ENCODE measurements at regions not wholly inside any gene's neighbourhood (a gene's known extent, or its start where the extent isn't known, plus 50 kb on each side); places are given as distances from the start of the nearest gene placed in this dataset.

- no peak for DNase-seq (ENCODE audit: low spot score in 2 of 2)
- TF ChIP-seq, protein P1, sequence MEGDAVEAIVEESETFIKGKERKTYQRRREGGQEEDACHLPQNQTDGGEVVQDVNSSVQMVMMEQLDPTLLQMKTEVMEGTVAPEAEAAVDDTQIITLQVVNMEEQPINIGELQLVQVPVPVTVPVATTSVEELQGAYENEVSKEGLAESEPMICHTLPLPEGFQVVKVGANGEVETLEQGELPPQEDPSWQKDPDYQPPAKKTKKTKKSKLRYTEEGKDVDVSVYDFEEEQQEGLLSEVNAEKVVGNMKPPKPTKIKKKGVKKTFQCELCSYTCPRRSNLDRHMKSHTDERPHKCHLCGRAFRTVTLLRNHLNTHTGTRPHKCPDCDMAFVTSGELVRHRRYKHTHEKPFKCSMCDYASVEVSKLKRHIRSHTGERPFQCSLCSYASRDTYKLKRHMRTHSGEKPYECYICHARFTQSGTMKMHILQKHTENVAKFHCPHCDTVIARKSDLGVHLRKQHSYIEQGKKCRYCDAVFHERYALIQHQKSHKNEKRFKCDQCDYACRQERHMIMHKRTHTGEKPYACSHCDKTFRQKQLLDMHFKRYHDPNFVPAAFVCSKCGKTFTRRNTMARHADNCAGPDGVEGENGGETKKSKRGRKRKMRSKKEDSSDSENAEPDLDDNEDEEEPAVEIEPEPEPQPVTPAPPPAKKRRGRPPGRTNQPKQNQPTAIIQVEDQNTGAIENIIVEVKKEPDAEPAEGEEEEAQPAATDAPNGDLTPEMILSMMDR (IDR thresholded peaks at IDR 0.05): no peak
- intact Hi-C loops (cut with DNase I): no loop called here
These were observed 1335.3 kb downstream of the EFNB2 start for GRCh38 chr13:105200181-105200580.

DNA sequence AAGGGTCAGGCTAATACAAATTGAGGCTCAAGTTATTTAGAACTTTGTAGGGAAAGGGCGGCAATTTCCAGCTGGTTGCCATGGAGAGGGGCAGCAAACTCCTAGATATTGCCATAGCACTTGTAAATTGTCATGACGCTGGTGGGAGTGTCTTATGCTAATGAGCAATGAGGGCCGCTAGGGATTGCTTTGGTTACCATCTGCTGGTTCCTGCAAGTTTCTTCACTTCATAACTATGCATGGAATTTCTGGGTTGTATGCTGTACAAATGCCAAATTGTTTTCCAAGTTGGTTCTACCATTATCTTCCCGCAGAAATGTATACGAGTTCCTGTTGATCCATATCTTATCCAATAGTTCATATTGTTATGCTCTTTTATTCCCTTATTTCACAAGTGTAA is 1339.4 kb downstream of the EFNB2 start:
- Histone ChIP-seq H3K27me3 (no peaks in the 10 kb centered on the region), H3K4me3 (no peak overlapping the region), H3K27ac (no peak overlapping the region), H3K9me3 (no peaks in the 10 kb centered on the region), H3K36me3 (no peaks in the 10 kb centered on the region), H3K4me1 (no peaks in the 10 kb centered on the region)
- TF ChIP-seq, protein P1 (IDR thresholded peaks at IDR 0.05): no peak
- no peak for DNase-seq (ENCODE audit: low spot score in 2 of 2)
- intact Hi-C loops (cut with DNase I): no loop called here

More at GRCh38 chr13:105200181-105200580, 1335.3 kb downstream of the EFNB2 start:
- Histone ChIP-seq H3K27ac (no peak overlapping the region), H3K4me3 (no peak overlapping the region), H3K4me1 (no peaks in the 10 kb centered on the region), H3K36me3 (no peaks in the 10 kb centered on the region), H3K27me3 (no peaks in the 10 kb centered on the region), H3K9me3 (no peaks in the 10 kb centered on the region)

DNA sequence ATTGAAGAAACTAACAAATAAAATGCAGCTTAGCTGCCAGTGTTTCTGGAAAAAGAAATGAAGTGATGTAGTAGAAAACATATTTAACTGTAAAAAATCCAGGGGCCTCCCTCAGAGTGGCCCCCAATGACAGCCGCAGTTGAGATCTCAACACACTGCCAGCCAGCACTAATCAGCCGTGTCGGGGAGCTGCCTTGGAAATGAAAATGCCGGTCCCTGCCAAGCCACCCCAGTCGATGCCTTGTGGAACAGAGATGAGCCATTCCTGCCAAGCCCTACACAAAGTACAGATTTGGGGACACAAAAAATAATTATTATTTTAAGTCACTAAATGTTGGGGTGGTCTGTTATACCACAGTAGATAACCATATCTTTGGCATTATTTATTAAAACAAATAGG is 1342.4 kb downstream of the EFNB2 start:
- TF ChIP-seq, protein P1 (IDR thresholded peaks at IDR 0.05): no peak
- no peaks in the 10 kb centered on the region for H3K4me1 ChIP-seq
- H3K36me3 ChIP-seq: no peaks in the 10 kb centered on the region
- no peak overlapping the region for H3K4me3 ChIP-seq
- DNase-seq (ENCODE audit: low spot score in 2 of 2): no peak
- intact Hi-C loops (cut with DNase I): no loop called here
- no peaks in the 10 kb centered on the region for H3K27me3 ChIP-seq
- H3K27ac ChIP-seq: no peak overlapping the region
- H3K9me3 ChIP-seq: no peaks in the 10 kb centered on the region

- TF ChIP-seq, protein P1 (IDR thresholded peaks at IDR 0.05): no peak
These were observed 1351.3 kb downstream of the EFNB2 start for GRCh38 chr13:105184201-105184600.

GRCh38 chr13:105177265-105177900 is 1358.1 kb downstream of the EFNB2 start:
- H3K9me3 ChIP-seq: no peaks in the 10 kb centered on the region
- no peak overlapping the region for H3K27ac ChIP-seq
- intact Hi-C loops (cut with DNase I): no loop called here
- no peak for DNase-seq (ENCODE audit: low spot score in 2 of 2)
- TF ChIP-seq, protein P1 (IDR thresholded peaks at IDR 0.05): no peak
- no peaks in the 10 kb centered on the region for H3K4me1 ChIP-seq
- no peaks in the 10 kb centered on the region for H3K36me3 ChIP-seq
- no peak overlapping the region for H3K4me3 ChIP-seq
- no peaks in the 10 kb centered on the region for H3K27me3 ChIP-seq

More at GRCh38 chr13:105184201-105184600, 1351.3 kb downstream of the EFNB2 start:
- intact Hi-C loops (cut with DNase I): no loop called here
- H3K36me3 ChIP-seq: no peaks in the 10 kb centered on the region
- no peak overlapping the region for H3K4me3 ChIP-seq
- H3K27me3 ChIP-seq: no peaks in the 10 kb centered on the region
- H3K27ac ChIP-seq: no peak overlapping the region
- no peak for DNase-seq (ENCODE audit: low spot score in 2 of 2)
- H3K4me1 ChIP-seq: no peaks in the 10 kb centered on the region
- H3K9me3 ChIP-seq: no peaks in the 10 kb centered on the region

DNA sequence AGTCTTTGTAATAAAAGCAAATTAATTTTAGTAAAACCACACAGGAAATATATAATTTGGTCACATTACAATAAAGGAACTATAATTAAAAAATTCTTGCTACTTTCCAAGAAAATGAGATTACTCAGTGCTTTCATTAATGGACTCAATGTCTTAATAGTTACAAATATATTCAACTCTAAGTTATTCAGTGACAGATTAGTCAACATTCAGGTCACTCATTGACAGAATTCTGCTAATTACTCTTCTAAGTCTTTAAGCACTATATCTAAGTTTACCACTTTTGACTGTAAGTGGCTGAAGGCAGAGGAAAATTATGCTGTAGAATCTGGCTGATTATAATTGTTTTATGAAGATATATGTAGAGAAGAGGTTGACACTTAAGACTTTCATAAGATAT is 1365.0 kb downstream of the EFNB2 start:
- Histone ChIP-seq H3K27ac (no peak overlapping the region), H3K4me1 (no peaks in the 10 kb centered on the region), H3K9me3 (peaks cover 0 to 17% of the 10 kb centered on the region in 2 donors), H3K4me3 (no peak overlapping the region), H3K27me3 (no peaks in the 10 kb centered on the region), H3K36me3 (no peaks in the 10 kb centered on the region)
- DNase-seq (ENCODE audit: low spot score in 2 of 2): no peak
- intact Hi-C loops (cut with DNase I): no loop called here
- TF ChIP-seq, protein P1 (IDR thresholded peaks at IDR 0.05): no peak

Data from ascending aorta (tissue), 2 donors.